ENCODE measurements at regions not wholly inside any gene's neighbourhood (a gene's known extent, or its start where the extent isn't known, plus 50 kb on each side); places are given as distances from the start of the nearest gene placed in this dataset.

DNA sequence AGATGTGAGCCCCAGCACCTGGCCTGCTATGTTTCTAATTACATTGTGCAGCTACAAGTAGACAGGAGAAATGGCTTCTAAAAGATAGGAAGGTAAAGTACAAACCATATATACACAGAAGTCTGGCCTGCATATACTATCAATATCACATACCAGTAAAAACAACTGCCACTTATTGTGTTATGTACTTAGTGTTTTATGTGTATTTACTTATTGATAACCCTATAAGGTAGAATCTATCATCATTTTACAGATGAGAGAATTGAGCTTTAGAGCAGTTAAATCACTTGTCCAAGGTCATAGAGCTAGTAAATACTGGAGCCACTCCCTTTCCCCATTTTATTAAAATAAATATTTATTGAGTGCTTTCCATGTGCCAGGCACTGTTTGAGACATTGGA, 102.4 kb upstream of the PRDM1 start:
- TF ChIP-seq POLR2AphosphoS5 (IDR thresholded peaks at IDR 0.05; ENCODE audit: low read depth, low read length) = no peak
- TF ChIP-seq SPI1 (IDR thresholded peaks at IDR 0.05; ENCODE audit: low read depth, low read length) = no peak
- TF ChIP-seq POLR2A (IDR thresholded peaks at IDR 0.05; ENCODE audit: low read depth, low read length) = no peak

Measured in GM12891 (cell line).